Upper lobe of left lung (tissue), 4 donors: ENCODE measurements at regions not wholly inside any gene's neighbourhood (a gene's known extent, or its start where the extent isn't known, plus 50 kb on each side); places are given as distances from the start of the nearest gene placed in this dataset.

Experiments used
- POLR2A ChIP-seq, 4 donors: fragments of 450-650 bp; IDR thresholded peaks; one replicate each; pipeline ENCODE4 v1.5.1; 2016 to 2017; ENCODE audit warnings: antibody characterized with exemption in 4 of 4, mild to moderate bottlenecking in 2 of 4
- TF ChIP-seq, protein P1 (sequence below), 6 experiments: fragments of 450-650 bp in 4 of 6; fragments of 200-600 bp in 2 of 6; sonication (generic) in 2 of 6; IDR thresholded peaks; one replicate each; pipeline ENCODE4 v1.5.1; 2016 to 2019; ENCODE audit warnings: antibody characterized with exemption in 6 of 6

DNA sequence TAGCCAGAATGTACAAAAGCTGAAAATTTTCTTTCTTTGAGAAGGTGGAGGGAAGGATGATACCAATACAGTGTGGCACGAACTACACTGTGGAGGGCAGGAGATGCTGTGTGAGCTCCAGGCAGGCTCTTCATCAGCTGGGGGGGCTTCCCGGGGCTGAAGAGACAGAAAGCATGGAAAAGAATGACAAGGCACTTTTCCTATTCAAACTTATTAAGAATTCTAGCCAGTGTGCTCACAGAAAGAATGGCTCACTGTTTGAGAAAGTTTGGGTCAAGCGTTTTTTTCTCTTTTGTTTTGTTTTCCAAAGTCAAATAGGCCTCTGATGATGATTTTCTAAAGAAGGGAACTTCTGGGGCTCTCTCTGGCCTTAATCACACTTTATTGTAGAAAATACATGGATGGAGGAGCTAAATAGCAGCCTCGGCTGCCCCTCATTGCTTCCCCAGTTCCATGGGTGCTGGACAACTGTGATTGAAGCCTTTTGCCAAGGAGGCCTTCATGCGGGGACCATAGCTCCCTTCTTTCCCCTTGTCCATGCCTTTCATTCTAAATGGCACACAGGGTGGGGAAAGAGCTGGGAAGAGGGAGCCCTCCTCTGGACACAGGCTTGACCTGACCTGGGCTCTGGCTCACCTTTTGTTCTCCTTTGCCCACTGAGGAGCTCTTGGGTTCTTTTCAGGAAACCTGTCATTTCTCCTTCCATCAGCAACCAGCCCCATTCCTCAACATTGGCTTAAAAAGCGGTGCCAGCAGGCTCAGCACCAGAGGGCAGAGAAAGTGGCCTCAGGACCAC, 130.6 kb downstream of the TDRD15 start:
- TF ChIP-seq POLR2A (IDR thresholded peaks at IDR 0.05) = no peak
- TF ChIP-seq, protein P1, sequence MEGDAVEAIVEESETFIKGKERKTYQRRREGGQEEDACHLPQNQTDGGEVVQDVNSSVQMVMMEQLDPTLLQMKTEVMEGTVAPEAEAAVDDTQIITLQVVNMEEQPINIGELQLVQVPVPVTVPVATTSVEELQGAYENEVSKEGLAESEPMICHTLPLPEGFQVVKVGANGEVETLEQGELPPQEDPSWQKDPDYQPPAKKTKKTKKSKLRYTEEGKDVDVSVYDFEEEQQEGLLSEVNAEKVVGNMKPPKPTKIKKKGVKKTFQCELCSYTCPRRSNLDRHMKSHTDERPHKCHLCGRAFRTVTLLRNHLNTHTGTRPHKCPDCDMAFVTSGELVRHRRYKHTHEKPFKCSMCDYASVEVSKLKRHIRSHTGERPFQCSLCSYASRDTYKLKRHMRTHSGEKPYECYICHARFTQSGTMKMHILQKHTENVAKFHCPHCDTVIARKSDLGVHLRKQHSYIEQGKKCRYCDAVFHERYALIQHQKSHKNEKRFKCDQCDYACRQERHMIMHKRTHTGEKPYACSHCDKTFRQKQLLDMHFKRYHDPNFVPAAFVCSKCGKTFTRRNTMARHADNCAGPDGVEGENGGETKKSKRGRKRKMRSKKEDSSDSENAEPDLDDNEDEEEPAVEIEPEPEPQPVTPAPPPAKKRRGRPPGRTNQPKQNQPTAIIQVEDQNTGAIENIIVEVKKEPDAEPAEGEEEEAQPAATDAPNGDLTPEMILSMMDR (IDR thresholded peaks at IDR 0.05) = no peak
